Astrocyte (in vitro differentiated cells and primary cell): ENCODE measurements at regions not wholly inside any gene's neighbourhood (a gene's known extent, or its start where the extent isn't known, plus 50 kb on each side); places are given as distances from the start of the nearest gene placed in this dataset.

Experiments
- EZH2 ChIP-seq: IDR thresholded peaks from 2 replicates; pipeline ENCODE4 v1.6.1; 2012; ENCODE audit warnings: mild to moderate bottlenecking, low read length, inconsistent platforms; ENCODE audit not compliant: insufficient read depth
- TF ChIP-seq, protein P1 (sequence below): IDR thresholded peaks from 2 replicates; pipeline ENCODE4 v1.5.1; 2011; ENCODE audit warnings: low read depth, mild to moderate bottlenecking, inconsistent platforms, low read length, moderate library complexity; ENCODE audit not compliant: insufficient read depth

DNA sequence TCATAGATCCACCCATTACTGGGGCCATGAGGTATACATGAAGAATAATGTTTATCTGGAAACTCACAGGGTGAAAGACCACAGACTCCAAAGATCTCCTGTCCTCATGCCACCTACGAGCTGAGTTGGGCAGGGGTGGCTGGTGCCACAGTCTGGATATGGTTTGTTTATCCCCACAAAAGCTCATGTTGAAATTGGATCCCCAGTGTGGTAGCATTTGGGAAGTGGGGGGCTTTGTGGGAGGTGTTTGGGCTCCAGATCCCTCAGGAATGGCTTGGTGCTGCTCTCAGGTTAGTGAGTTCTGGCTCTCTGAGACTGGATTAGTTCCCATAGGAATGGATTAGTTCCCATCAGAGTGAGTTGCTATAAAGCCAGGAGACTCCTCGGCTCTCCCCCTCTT, 192.3 kb upstream of the FSCB start:
- TF ChIP-seq, protein P1, sequence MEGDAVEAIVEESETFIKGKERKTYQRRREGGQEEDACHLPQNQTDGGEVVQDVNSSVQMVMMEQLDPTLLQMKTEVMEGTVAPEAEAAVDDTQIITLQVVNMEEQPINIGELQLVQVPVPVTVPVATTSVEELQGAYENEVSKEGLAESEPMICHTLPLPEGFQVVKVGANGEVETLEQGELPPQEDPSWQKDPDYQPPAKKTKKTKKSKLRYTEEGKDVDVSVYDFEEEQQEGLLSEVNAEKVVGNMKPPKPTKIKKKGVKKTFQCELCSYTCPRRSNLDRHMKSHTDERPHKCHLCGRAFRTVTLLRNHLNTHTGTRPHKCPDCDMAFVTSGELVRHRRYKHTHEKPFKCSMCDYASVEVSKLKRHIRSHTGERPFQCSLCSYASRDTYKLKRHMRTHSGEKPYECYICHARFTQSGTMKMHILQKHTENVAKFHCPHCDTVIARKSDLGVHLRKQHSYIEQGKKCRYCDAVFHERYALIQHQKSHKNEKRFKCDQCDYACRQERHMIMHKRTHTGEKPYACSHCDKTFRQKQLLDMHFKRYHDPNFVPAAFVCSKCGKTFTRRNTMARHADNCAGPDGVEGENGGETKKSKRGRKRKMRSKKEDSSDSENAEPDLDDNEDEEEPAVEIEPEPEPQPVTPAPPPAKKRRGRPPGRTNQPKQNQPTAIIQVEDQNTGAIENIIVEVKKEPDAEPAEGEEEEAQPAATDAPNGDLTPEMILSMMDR: no peak
- TF ChIP-seq EZH2: no peak
